Fibroblast of lung (primary cell): ENCODE measurements at regions not wholly inside any gene's neighbourhood (a gene's known extent, or its start where the extent isn't known, plus 50 kb on each side); places are given as distances from the start of the nearest gene placed in this dataset.

Experiments
- DNase-seq, 2 donors: peaks; one replicate each; pipeline versions ENCODE4 v3.0.0 to v3.0.0-alpha.2; 2010; ENCODE audit warnings: low read depth in 2 of 2
- H2AFZ ChIP-seq: 2 replicates; pipeline ENCODE4 v1.5.1; 2012; ENCODE audit warnings: low read length, control low read depth, inconsistent platforms
- H3K27ac ChIP-seq: 2 replicates; pipeline ENCODE4 v1.5.1; 2011; ENCODE audit warnings: low read length, control low read depth; ENCODE audit not compliant: insufficient read depth
- H3K27me3 ChIP-seq: 2 replicates; pipeline ENCODE4 v1.5.1; 2011; ENCODE audit warnings: mild to moderate bottlenecking, low read length; ENCODE audit not compliant: control insufficient read depth, insufficient read depth
- H3K36me3 ChIP-seq: 2 replicates; pipeline ENCODE4 v1.5.1; 2011; ENCODE audit warnings: low read length; ENCODE audit not compliant: control insufficient read depth, insufficient read depth
- H3K4me1 ChIP-seq: 2 replicates; pipeline ENCODE4 v1.5.1; 2011; ENCODE audit warnings: low read length; ENCODE audit not compliant: control insufficient read depth, insufficient read depth; ENCODE audit errors: extremely low read depth
- H3K4me2 ChIP-seq: 2 replicates; pipeline ENCODE4 v1.5.1; 2011; ENCODE audit warnings: low read length, control low read depth; ENCODE audit not compliant: insufficient read depth; ENCODE audit errors: extremely low read depth
- H3K4me3 ChIP-seq, 4 experiments: fragments of 200-600 bp in 1 of 4; sonication (generic) in 1 of 4; replicated peaks in 1 of 4; 2 replicates each; pipeline ENCODE4 v1.5.1; 2011 to 2016; ENCODE audit warnings: low read length in 4 of 4, low read depth in 3 of 4, mild to moderate bottlenecking in 3 of 4, control low read depth in 2 of 4, inconsistent platforms in 1 of 4, mixed read lengths in 1 of 4; ENCODE audit not compliant: insufficient read depth in 1 of 4; ENCODE audit errors: control extremely low read depth in 1 of 4
- H3K79me2 ChIP-seq: 2 replicates; pipeline ENCODE4 v1.5.1; 2012; ENCODE audit warnings: mild to moderate bottlenecking, low read length, inconsistent platforms; ENCODE audit not compliant: control insufficient read depth, insufficient read depth
- H3K9ac ChIP-seq: 2 replicates; pipeline ENCODE4 v1.5.1; 2011; ENCODE audit warnings: mild to moderate bottlenecking, low read length, control low read depth; ENCODE audit not compliant: insufficient read depth
- H3K9me3 ChIP-seq: 2 replicates; pipeline ENCODE4 v1.5.1; 2012; ENCODE audit warnings: low read depth, low read length; ENCODE audit not compliant: control insufficient read depth, insufficient read depth
- H4K20me1 ChIP-seq: 2 replicates; pipeline ENCODE4 v1.5.1; 2011; ENCODE audit warnings: low read length; ENCODE audit not compliant: control insufficient read depth, insufficient read depth; ENCODE audit errors: extremely low read depth
- EZH2 ChIP-seq: IDR thresholded peaks from 2 replicates; pipeline ENCODE4 v1.5.1; 2012; ENCODE audit warnings: low read length, control low read depth, mild to moderate bottlenecking; ENCODE audit errors: missing control alignments
- TF ChIP-seq, protein P1 (sequence below), 2 donors: IDR thresholded peaks in 1 of 2; conservative IDR thresholded peaks in 1 of 2; 1 replicate in 1 of 2; 2 replicates in 1 of 2; pipeline ENCODE4 v1.5.1; 2011 to 2012; ENCODE audit warnings: low read length in 2 of 2, control low read depth in 1 of 2, inconsistent platforms in 1 of 2, low read depth in 1 of 2, mild to moderate bottlenecking in 1 of 2

DNA sequence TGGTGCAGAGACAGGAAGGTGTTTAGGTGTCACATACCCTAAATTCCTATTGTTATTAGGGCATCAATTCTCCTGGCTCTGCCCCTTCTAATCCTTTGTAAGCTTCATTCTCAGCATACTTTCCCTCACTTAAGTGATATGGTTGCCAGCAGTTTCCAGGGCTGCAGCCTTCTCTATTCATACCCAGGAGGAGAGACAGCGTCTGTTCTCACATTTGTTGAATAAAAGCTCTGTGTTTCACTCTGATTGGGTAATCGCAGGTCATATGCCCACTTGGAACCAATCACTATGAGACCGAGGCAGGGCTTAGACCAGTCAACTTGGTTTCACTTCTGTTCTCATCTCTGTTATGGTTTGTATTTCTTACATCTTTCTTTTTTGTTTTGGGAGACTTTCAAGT is 109.6 kb upstream of the MTPN start:
- no peaks in the 10 kb centered on the region for H3K27me3 ChIP-seq
- no peak overlapping the region for H3K9ac ChIP-seq
- peak overlapping the region; percentile 18 to 54 (median 48) for H3K4me3 ChIP-seq
- no peak overlapping the region for H3K27ac ChIP-seq
- H4K20me1 ChIP-seq = no peaks in the 10 kb centered on the region
- no peaks in the 10 kb centered on the region for H3K4me1 ChIP-seq
- no peaks in the 10 kb centered on the region for H3K9me3 ChIP-seq
- peak overlapping the region; percentile 70 for H3K4me2 ChIP-seq
- H3K79me2 ChIP-seq = no peaks in the 10 kb centered on the region
- H2AFZ ChIP-seq = peak overlapping the region; percentile 98
- DNase-seq = peak; percentile 92 to 94
- TF ChIP-seq, protein P1, sequence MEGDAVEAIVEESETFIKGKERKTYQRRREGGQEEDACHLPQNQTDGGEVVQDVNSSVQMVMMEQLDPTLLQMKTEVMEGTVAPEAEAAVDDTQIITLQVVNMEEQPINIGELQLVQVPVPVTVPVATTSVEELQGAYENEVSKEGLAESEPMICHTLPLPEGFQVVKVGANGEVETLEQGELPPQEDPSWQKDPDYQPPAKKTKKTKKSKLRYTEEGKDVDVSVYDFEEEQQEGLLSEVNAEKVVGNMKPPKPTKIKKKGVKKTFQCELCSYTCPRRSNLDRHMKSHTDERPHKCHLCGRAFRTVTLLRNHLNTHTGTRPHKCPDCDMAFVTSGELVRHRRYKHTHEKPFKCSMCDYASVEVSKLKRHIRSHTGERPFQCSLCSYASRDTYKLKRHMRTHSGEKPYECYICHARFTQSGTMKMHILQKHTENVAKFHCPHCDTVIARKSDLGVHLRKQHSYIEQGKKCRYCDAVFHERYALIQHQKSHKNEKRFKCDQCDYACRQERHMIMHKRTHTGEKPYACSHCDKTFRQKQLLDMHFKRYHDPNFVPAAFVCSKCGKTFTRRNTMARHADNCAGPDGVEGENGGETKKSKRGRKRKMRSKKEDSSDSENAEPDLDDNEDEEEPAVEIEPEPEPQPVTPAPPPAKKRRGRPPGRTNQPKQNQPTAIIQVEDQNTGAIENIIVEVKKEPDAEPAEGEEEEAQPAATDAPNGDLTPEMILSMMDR (conservative IDR thresholded peaks at IDR 0.05 in 1 of 2, IDR thresholded peaks at IDR 0.05 in 1 of 2; ENCODE audit: low read depth in 1 of 2, low read length in 2 of 2) = no peak
- no peak for TF ChIP-seq EZH2
- no peaks in the 10 kb centered on the region for H3K36me3 ChIP-seq

DNA sequence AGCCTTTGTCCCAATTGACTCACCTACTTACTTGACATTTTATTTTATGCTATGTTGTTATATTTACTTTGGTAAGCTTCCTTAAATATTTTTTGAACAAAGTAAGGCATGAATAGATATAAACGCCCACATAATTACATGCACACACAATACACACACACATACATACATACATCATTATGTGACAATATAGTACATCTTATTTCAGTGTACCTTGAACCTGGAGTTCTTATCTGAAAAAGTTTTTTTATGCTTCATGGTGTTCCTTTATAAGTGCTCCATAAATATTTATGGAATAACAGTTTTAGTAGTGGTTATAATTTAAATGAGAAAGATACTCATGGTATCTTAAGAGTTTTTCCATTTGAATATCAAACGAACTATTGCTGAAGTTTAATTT is 102.8 kb upstream of the MTPN start:
- no peak overlapping the region for H2AFZ ChIP-seq
- H3K79me2 ChIP-seq = no peaks in the 10 kb centered on the region
- H3K4me3 ChIP-seq = no peak overlapping the region
- no peaks in the 10 kb centered on the region for H3K27me3 ChIP-seq
- no peaks in the 10 kb centered on the region for H3K36me3 ChIP-seq
- no peak for DNase-seq
- no peak for TF ChIP-seq EZH2
- TF ChIP-seq, protein P1 (conservative IDR thresholded peaks at IDR 0.05 in 1 of 2, IDR thresholded peaks at IDR 0.05 in 1 of 2; ENCODE audit: low read depth in 1 of 2, low read length in 2 of 2) = no peak
- no peaks in the 10 kb centered on the region for H3K4me1 ChIP-seq
- H3K9ac ChIP-seq = no peak overlapping the region
- no peaks in the 10 kb centered on the region for H4K20me1 ChIP-seq
- H3K27ac ChIP-seq = no peak overlapping the region
- H3K4me2 ChIP-seq = no peak overlapping the region
- H3K9me3 ChIP-seq = no peaks in the 10 kb centered on the region

DNA sequence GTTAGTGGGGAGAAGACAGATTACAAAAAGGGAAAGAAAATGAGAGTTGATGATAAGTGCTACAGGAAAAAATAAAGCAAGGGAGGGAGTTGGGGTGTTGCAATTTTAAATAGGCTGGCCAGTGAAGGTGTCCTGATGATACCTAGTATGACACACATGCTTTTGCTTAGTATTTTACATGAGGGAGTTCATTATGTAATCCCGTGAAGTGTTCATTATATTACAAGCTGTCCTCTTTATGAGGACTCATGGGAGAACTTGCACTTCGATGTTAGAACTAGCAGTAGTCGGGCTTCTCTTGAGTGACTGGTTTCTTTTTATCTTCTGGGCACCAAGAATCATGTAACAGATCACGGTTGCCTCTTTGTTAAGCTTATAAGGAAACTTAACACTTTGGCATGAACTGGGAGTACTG is 102.3 kb upstream of the MTPN start:
- H3K79me2 ChIP-seq = no peaks in the 10 kb centered on the region
- no peak for DNase-seq
- H3K27ac ChIP-seq = no peak overlapping the region
- H3K9ac ChIP-seq = no peak overlapping the region
- H3K36me3 ChIP-seq = no peaks in the 10 kb centered on the region
- H3K4me1 ChIP-seq = no peaks in the 10 kb centered on the region
- no peak overlapping the region for H3K4me2 ChIP-seq
- no peak overlapping the region for H2AFZ ChIP-seq
- no peaks in the 10 kb centered on the region for H3K9me3 ChIP-seq
- no peaks in the 10 kb centered on the region for H3K27me3 ChIP-seq
- no peaks in the 10 kb centered on the region for H4K20me1 ChIP-seq
- TF ChIP-seq, protein P1 (conservative IDR thresholded peaks at IDR 0.05 in 1 of 2, IDR thresholded peaks at IDR 0.05 in 1 of 2; ENCODE audit: low read depth in 1 of 2, low read length in 2 of 2) = no peak
- no peak for TF ChIP-seq EZH2
- H3K4me3 ChIP-seq = no peak overlapping the region
